ENCODE measurements at regions not wholly inside any gene's neighbourhood (a gene's known extent, or its start where the extent isn't known, plus 50 kb on each side); places are given as distances from the start of the nearest gene placed in this dataset.
A peak's percentile ranks its signal among the peaks of the same experiment; 100 is the strongest.

GRCh38 chr11:44670794-44671193, 56.0 kb upstream of the TSPAN18 start:
- no peak overlapping the region for H3K27ac ChIP-seq (replicated peaks)
- no peak for DNase-seq (ENCODE audit: low read depth in 1 of 2, low spot score in 1 of 2)
- no peak overlapping the region for H3K4me3 ChIP-seq (replicated peaks; ENCODE audit: insufficient read depth, low read length)
- peaks cover 4% of the 10 kb centered on the region for H3K27me3 ChIP-seq (ENCODE audit: insufficient read depth, poor library complexity, severe bottlenecking)
- TF ChIP-seq, protein P1, sequence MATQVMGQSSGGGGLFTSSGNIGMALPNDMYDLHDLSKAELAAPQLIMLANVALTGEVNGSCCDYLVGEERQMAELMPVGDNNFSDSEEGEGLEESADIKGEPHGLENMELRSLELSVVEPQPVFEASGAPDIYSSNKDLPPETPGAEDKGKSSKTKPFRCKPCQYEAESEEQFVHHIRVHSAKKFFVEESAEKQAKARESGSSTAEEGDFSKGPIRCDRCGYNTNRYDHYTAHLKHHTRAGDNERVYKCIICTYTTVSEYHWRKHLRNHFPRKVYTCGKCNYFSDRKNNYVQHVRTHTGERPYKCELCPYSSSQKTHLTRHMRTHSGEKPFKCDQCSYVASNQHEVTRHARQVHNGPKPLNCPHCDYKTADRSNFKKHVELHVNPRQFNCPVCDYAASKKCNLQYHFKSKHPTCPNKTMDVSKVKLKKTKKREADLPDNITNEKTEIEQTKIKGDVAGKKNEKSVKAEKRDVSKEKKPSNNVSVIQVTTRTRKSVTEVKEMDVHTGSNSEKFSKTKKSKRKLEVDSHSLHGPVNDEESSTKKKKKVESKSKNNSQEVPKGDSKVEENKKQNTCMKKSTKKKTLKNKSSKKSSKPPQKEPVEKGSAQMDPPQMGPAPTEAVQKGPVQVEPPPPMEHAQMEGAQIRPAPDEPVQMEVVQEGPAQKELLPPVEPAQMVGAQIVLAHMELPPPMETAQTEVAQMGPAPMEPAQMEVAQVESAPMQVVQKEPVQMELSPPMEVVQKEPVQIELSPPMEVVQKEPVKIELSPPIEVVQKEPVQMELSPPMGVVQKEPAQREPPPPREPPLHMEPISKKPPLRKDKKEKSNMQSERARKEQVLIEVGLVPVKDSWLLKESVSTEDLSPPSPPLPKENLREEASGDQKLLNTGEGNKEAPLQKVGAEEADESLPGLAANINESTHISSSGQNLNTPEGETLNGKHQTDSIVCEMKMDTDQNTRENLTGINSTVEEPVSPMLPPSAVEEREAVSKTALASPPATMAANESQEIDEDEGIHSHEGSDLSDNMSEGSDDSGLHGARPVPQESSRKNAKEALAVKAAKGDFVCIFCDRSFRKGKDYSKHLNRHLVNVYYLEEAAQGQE (IDR thresholded peaks at IDR 0.05; ENCODE audit: insufficient replicate concordance, low read depth) = no peak
- TF ChIP-seq, protein P2, sequence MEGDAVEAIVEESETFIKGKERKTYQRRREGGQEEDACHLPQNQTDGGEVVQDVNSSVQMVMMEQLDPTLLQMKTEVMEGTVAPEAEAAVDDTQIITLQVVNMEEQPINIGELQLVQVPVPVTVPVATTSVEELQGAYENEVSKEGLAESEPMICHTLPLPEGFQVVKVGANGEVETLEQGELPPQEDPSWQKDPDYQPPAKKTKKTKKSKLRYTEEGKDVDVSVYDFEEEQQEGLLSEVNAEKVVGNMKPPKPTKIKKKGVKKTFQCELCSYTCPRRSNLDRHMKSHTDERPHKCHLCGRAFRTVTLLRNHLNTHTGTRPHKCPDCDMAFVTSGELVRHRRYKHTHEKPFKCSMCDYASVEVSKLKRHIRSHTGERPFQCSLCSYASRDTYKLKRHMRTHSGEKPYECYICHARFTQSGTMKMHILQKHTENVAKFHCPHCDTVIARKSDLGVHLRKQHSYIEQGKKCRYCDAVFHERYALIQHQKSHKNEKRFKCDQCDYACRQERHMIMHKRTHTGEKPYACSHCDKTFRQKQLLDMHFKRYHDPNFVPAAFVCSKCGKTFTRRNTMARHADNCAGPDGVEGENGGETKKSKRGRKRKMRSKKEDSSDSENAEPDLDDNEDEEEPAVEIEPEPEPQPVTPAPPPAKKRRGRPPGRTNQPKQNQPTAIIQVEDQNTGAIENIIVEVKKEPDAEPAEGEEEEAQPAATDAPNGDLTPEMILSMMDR (IDR thresholded peaks at IDR 0.05; ENCODE audit: insufficient read depth, low read length) = no peak
- no peak for TF ChIP-seq POLR2AphosphoS5 (IDR thresholded peaks at IDR 0.05; ENCODE audit: low read depth)
- TF ChIP-seq SPI1 (IDR thresholded peaks at IDR 0.05; ENCODE audit: borderline replicate concordance, low read depth) = no peak
- no peak for TF ChIP-seq GABPA (IDR thresholded peaks at IDR 0.05; ENCODE audit: low read depth)

GRCh38 chr11:44671234-44671633, 55.5 kb upstream of the TSPAN18 start:
- no peak overlapping the region for H3K27ac ChIP-seq (replicated peaks)
- DNase-seq (ENCODE audit: low read depth in 1 of 2, low spot score in 1 of 2) = no peak
- TF ChIP-seq, protein P2 (IDR thresholded peaks at IDR 0.05; ENCODE audit: insufficient read depth, low read length) = no peak
- no peak for TF ChIP-seq POLR2AphosphoS5 (IDR thresholded peaks at IDR 0.05; ENCODE audit: low read depth)
- TF ChIP-seq GABPA (IDR thresholded peaks at IDR 0.05; ENCODE audit: low read depth) = no peak
- no peak for TF ChIP-seq SPI1 (IDR thresholded peaks at IDR 0.05; ENCODE audit: borderline replicate concordance, low read depth)
- no peak overlapping the region for H3K4me3 ChIP-seq (replicated peaks; ENCODE audit: insufficient read depth, low read length)
- peaks cover 4% of the 10 kb centered on the region for H3K27me3 ChIP-seq (ENCODE audit: insufficient read depth, poor library complexity, severe bottlenecking)

- peak in 1 of 2 experiments; percentile 6 for DNase-seq (ENCODE audit: low read depth in 1 of 2, low spot score in 1 of 2)
- H3K4me3 ChIP-seq (replicated peaks; ENCODE audit: insufficient read depth, low read length) = no peak overlapping the region
- H3K27me3 ChIP-seq (ENCODE audit: insufficient read depth, poor library complexity, severe bottlenecking) = no peaks in the 10 kb centered on the region
- TF ChIP-seq POLR2AphosphoS5 (IDR thresholded peaks at IDR 0.05; ENCODE audit: low read depth) (no peak), SPI1 (IDR thresholded peaks at IDR 0.05; ENCODE audit: borderline replicate concordance, low read depth) (no peak), GABPA (IDR thresholded peaks at IDR 0.05; ENCODE audit: low read depth) (no peak)
- TF ChIP-seq, protein P1 (IDR thresholded peaks at IDR 0.05; ENCODE audit: insufficient replicate concordance, low read depth) = no peak
- TF ChIP-seq, protein P2 (IDR thresholded peaks at IDR 0.05; ENCODE audit: insufficient read depth, low read length) = no peak
- no peak overlapping the region for H3K27ac ChIP-seq (replicated peaks)
These were observed 53.1 kb upstream of the TSPAN18 start for GRCh38 chr11:44673688-44674087.

DNA sequence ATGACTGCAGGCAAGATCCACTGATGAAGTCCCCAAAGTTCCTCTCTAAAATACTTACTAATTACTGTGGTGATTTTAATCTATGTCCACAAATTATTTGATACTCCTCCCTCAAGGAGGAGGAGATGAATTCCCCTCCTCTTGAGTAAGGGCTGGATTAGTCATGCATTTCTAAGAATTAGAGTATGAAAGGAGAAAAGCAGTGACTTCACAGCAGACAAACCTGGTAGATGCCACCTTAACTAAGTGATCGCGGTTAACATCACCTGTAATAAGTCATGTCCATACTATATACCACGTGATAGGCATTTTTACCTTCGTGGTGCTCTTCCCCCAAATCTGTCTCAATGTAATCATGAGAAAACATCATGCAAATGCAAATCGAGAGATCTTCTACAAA, 52.0 kb upstream of the TSPAN18 start:
- no peak for DNase-seq (ENCODE audit: low read depth in 1 of 2, low spot score in 1 of 2)
- TF ChIP-seq SPI1 (IDR thresholded peaks at IDR 0.05; ENCODE audit: borderline replicate concordance, low read depth) (no peak), POLR2AphosphoS5 (IDR thresholded peaks at IDR 0.05; ENCODE audit: low read depth) (no peak), GABPA (IDR thresholded peaks at IDR 0.05; ENCODE audit: low read depth) (no peak)
- TF ChIP-seq, protein P2 (IDR thresholded peaks at IDR 0.05; ENCODE audit: insufficient read depth, low read length) = no peak
- TF ChIP-seq, protein P1 (IDR thresholded peaks at IDR 0.05; ENCODE audit: insufficient replicate concordance, low read depth) = no peak
- no peak overlapping the region for H3K27ac ChIP-seq (replicated peaks)

More for the DNA sequence above, 52.0 kb upstream of the TSPAN18 start:
- Histone ChIP-seq H3K27me3 (ENCODE audit: insufficient read depth, poor library complexity, severe bottlenecking) (no peaks in the 10 kb centered on the region), H3K4me3 (replicated peaks; ENCODE audit: insufficient read depth, low read length) (no peak overlapping the region)
